ENCODE measurements at regions not wholly inside any gene's neighbourhood (a gene's known extent, or its start where the extent isn't known, plus 50 kb on each side); places are given as distances from the start of the nearest gene placed in this dataset.

DNA sequence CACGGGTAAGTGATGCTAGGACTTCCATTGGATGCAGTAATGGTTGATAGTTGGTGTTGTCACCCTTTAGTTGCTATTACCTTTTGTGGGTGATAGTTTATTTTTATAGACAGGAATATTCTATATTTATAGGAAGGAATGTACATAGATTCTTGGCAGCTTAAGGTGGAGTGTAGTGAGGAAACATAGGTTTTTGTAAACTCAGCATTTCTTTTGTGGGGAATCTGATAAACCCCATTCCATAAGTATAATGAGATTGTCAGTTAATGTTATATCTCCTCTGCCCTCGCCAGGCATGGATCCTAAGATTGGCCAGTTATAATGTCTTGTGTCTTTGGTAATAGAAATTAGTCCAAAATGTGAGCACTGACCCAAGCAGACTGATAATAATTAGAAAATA, 262.7 kb downstream of the JRKL start:
- intact Hi-C loops (cut with DNase I): no loop called here
- no peak for TF ChIP-seq POLR2A (IDR thresholded peaks at IDR 0.05)
- TF ChIP-seq, protein P1, sequence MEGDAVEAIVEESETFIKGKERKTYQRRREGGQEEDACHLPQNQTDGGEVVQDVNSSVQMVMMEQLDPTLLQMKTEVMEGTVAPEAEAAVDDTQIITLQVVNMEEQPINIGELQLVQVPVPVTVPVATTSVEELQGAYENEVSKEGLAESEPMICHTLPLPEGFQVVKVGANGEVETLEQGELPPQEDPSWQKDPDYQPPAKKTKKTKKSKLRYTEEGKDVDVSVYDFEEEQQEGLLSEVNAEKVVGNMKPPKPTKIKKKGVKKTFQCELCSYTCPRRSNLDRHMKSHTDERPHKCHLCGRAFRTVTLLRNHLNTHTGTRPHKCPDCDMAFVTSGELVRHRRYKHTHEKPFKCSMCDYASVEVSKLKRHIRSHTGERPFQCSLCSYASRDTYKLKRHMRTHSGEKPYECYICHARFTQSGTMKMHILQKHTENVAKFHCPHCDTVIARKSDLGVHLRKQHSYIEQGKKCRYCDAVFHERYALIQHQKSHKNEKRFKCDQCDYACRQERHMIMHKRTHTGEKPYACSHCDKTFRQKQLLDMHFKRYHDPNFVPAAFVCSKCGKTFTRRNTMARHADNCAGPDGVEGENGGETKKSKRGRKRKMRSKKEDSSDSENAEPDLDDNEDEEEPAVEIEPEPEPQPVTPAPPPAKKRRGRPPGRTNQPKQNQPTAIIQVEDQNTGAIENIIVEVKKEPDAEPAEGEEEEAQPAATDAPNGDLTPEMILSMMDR (IDR thresholded peaks at IDR 0.05): no peak
- no peak overlapping the region for H3K4me3 ChIP-seq (replicated peaks in 1 of 3)
- no peaks in the 10 kb centered on the region for H3K27me3 ChIP-seq
- H3K27ac ChIP-seq: no peak overlapping the region
- no peaks in the 10 kb centered on the region for H3K36me3 ChIP-seq
- no peaks in the 10 kb centered on the region for H3K4me1 ChIP-seq
- no peak for DNase-seq
- no peaks in the 10 kb centered on the region for H3K9me3 ChIP-seq
- 87 to 91% methylated on average over 2 of the region's 2 CpGs for WGBS, 2 donors

DNA sequence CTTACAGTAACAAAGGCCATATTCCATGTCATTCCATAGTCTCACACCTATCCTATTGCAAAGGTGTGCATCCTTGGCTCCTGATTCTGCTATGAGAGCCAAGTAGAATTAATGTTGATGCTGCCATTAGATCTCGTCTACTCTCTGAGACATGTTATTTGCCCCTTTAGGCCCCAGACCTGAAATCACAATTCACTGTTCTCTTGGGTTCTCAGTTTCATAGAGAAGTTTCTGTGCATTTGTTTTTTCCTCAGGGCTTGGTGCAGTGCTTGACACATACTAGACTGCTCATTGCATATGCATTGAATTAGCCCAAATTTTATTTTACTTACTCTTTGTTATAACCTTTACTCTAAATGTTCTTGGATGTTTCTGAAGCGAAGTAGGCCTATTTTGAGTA, 265.7 kb downstream of the JRKL start:
- Histone ChIP-seq H3K27me3 (no peaks in the 10 kb centered on the region), H3K4me1 (no peaks in the 10 kb centered on the region), H3K36me3 (no peaks in the 10 kb centered on the region), H3K4me3 (replicated peaks in 1 of 3) (no peak overlapping the region), H3K27ac (no peak overlapping the region), H3K9me3 (no peaks in the 10 kb centered on the region)
- TF ChIP-seq, protein P1 (IDR thresholded peaks at IDR 0.05): no peak
- DNase-seq: no peak
- intact Hi-C loops (cut with DNase I): no loop called here
- WGBS, 2 donors: 88 to 97% methylated on average over 2 of the region's 2 CpGs

DNA sequence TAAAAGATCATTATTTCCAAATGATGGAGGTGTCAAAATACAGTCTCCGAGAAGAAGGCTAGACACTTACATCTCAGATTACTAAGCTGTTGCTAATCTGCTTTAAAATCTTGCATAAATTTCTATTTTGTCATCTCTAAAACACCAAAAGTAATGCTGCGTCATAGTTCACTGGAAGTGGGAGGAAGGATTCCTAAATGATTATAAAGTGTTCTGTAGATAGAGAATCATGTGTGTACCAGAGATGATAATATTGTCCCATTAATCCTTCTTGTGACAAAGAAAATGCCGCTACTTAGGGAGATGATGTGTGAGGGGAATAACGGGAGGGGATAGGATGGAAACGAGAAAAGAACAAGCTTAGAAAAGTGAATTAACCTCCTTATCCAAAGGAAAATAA, 268.6 kb downstream of the JRKL start:
- H3K27ac ChIP-seq: no peak overlapping the region
- H3K9me3 ChIP-seq: no peaks in the 10 kb centered on the region
- no peak overlapping the region for H3K4me3 ChIP-seq (replicated peaks in 1 of 3)
- intact Hi-C loops (cut with DNase I): no loop called here
- H3K27me3 ChIP-seq: no peaks in the 10 kb centered on the region
- WGBS, 2 donors: 70 to 87% methylated on average over 5 of the region's 5 CpGs
- no peak for DNase-seq
- TF ChIP-seq, protein P1 (IDR thresholded peaks at IDR 0.05): no peak
- TF ChIP-seq POLR2A (IDR thresholded peaks at IDR 0.05): no peak
- no peaks in the 10 kb centered on the region for H3K4me1 ChIP-seq
- no peaks in the 10 kb centered on the region for H3K36me3 ChIP-seq

DNA sequence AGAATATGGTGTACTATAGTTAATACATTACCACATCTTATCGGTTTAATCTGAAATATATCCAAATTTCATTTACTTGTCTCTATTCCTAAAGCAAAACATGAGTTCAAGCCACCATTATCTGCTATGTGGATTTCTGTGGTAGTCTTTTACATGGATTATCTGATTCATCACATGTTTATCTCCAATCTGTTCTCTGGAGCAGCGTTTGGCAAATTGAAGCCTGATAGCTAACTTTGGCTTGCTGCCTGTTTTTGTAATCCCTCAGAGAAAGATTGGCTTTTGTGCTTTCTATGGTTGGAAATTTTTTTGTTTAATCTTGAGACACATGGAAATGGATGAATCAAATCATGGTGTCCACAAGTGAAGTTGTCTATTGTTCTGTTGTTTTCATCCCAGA, 274.3 kb downstream of the JRKL start:
- H3K27me3 ChIP-seq: no peaks in the 10 kb centered on the region
- TF ChIP-seq POLR2A (IDR thresholded peaks at IDR 0.05): no peak
- TF ChIP-seq, protein P1 (IDR thresholded peaks at IDR 0.05): no peak
- 65 to 73% methylated on average over 2 of the region's 2 CpGs for WGBS, 2 donors

DNA sequence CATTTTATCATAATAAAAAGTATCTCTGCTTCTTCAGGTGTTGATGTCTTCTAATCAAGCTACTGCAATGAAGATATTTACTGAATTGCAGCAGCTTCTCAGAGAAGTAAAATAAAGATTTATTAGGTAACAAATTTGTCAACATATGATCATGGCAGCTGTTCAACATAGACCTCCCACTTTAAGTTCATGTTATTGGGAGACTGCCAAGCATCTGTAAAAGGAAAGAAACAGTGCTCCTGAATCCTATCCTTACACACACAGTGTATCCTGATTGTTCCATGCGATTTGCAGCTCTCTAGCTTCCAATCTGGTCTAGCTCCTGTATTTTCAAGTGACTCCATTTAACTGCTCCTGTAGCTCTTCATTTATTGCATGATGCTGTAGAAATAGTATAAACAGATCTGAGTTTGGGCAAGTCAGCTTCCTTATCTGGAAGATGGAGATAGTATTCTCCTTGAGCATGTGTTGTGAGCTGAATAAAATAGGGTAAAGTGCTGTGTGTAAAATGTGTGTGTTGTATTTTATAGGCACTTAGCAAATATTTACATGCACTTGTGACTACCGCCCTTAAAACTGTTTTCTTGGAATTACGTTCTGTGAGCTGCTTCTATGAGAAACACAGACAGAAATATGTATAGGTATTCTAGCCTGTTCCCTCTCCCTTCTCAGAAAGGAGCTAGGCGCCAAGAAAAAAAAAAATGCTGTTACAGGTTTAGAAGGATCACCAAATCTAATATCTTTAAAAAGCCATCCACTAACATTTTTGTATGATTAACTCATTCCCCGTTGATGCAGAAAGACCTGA, 290.6 kb downstream of the JRKL start:
- TF ChIP-seq, protein P1 (IDR thresholded peaks at IDR 0.05): no peak
- no peak for TF ChIP-seq POLR2A (IDR thresholded peaks at IDR 0.05)
- no peaks in the 10 kb centered on the region for H3K9me3 ChIP-seq
- H3K27ac ChIP-seq: no peak overlapping the region
- 64 to 66% methylated on average over 5 of the region's 5 CpGs for WGBS, 2 donors
- H3K4me1 ChIP-seq: no peaks in the 10 kb centered on the region
- DNase-seq: no peak
- H3K27me3 ChIP-seq: no peaks in the 10 kb centered on the region
- H3K36me3 ChIP-seq: no peaks in the 10 kb centered on the region
- intact Hi-C loops (cut with DNase I): no loop called here
- H3K4me3 ChIP-seq (replicated peaks in 1 of 3): no peak overlapping the region

More for the DNA sequence above, 274.3 kb downstream of the JRKL start:
- DNase-seq: no peak
- no peak overlapping the region for H3K27ac ChIP-seq
- intact Hi-C loops (cut with DNase I): no loop called here
- H3K36me3 ChIP-seq: no peaks in the 10 kb centered on the region
- H3K9me3 ChIP-seq: no peaks in the 10 kb centered on the region
- no peaks in the 10 kb centered on the region for H3K4me1 ChIP-seq
- no peak overlapping the region for H3K4me3 ChIP-seq (replicated peaks in 1 of 3)
